ENCODE measurements at regions not wholly inside any gene's neighbourhood (a gene's known extent, or its start where the extent isn't known, plus 50 kb on each side); places are given as distances from the start of the nearest gene placed in this dataset.

DNA sequence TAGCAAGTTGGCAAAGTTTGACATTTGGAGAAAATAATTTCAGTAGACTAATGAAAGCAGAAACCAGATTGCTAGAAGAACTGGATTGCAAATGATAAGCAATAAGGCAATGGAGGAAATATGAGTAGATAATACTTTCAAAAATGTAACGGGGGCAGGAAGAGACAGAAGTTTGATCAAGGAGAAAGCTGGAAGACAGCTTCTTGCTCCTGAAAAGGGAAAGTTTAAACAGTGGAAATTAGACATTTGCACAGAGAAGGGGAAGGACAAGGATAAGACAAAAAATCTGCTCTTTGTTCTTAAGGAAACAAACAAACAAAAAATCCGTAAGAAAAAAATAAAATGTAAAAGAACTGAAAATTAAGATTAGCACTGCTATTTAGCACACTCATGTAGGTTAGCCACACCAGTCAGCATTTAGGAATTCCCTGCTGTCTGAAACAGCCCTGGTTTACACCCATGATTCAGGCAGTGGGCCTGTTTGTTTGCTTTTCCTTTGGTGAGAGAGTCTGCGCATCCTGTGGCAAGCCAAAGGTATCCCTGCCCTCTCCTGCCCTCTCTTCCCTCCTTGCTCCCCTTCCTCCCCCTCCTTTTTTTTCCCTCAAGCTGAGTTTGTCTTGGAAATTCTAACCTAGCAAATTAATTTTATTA, 104.3 kb upstream of the CAV2 start:
- intact Hi-C loops (cut with micrococcal nuclease): no loop called here
- Histone ChIP-seq H3K9me3 (ENCODE audit: control insufficient read depth in 1 of 2, low read length in 2 of 2) (no peaks in the 10 kb centered on the region), H3K27me3 (ENCODE audit: insufficient read depth, low read length) (no peaks in the 10 kb centered on the region), H3K4me3 (ENCODE audit: low read length in 2 of 2) (no peak overlapping the region), H3K27ac (ENCODE audit: low read depth, low read length) (no peak overlapping the region), H3K36me3 (ENCODE audit: insufficient read depth, low read length) (no peaks in the 10 kb centered on the region), H3K4me1 (ENCODE audit: insufficient read depth, low read length) (no peaks in the 10 kb centered on the region)
- Mint-ChIP-seq H3K4me3 (no peak overlapping the region), H3K27me3 (peaks cover 3 to 7% of the 10 kb centered on the region in 2 donors), H3K4me1 (no peaks in the 10 kb centered on the region), H3K27ac (no peak overlapping the region), H3K9me3 (peaks cover 0 to 8% (median 3%) of the 10 kb centered on the region in 8 donors), H3K36me3 (no peaks in the 10 kb centered on the region)
- POLR2A ChIA-PET (ENCODE audit: partially characterized antibody): no interaction called here
- DNase-seq: no peak
- CTCF ChIA-PET (ENCODE audit: partially characterized antibody): no interaction called here

DNA sequence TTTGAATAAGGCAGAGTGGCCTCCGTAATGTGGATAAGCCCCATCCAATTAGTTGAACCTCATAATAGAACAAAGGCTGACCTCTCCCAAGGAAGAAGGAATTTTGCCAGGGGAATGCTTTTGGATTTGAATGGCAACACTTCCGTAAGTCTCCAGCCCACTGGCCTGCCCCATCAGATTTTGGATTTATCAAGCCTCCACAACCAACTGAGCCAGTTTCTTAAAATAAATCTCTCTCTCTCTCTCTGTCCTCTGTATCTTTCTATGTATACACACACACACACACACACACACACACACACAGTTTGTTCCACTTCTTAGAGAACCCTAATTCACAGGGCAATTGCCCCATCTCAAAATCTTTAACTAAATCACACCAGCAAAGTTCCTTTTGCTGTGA, 100.9 kb upstream of the CAV2 start:
- ChIA-PET CTCF (ENCODE audit: partially characterized antibody) (no interaction called here), POLR2A (ENCODE audit: partially characterized antibody) (no interaction called here)
- Mint-ChIP-seq H3K27me3 (peaks cover 3 to 4% of the 10 kb centered on the region in 2 donors), H3K27ac (no peak overlapping the region), H3K9me3 (peaks cover 0 to 8% (median 3%) of the 10 kb centered on the region in 8 donors), H3K36me3 (no peaks in the 10 kb centered on the region), H3K4me1 (no peaks in the 10 kb centered on the region), H3K4me3 (no peak overlapping the region)
- Histone ChIP-seq H3K27me3 (ENCODE audit: insufficient read depth, low read length) (no peaks in the 10 kb centered on the region), H3K4me1 (ENCODE audit: insufficient read depth, low read length) (no peaks in the 10 kb centered on the region), H3K36me3 (ENCODE audit: insufficient read depth, low read length) (no peaks in the 10 kb centered on the region), H3K9me3 (ENCODE audit: control insufficient read depth in 1 of 2, low read length in 2 of 2) (no peaks in the 10 kb centered on the region), H3K4me3 (ENCODE audit: low read length in 2 of 2) (no peak overlapping the region), H3K27ac (ENCODE audit: low read depth, low read length) (no peak overlapping the region)
- no peak for DNase-seq
- intact Hi-C loops (cut with micrococcal nuclease): no loop called here

DNA sequence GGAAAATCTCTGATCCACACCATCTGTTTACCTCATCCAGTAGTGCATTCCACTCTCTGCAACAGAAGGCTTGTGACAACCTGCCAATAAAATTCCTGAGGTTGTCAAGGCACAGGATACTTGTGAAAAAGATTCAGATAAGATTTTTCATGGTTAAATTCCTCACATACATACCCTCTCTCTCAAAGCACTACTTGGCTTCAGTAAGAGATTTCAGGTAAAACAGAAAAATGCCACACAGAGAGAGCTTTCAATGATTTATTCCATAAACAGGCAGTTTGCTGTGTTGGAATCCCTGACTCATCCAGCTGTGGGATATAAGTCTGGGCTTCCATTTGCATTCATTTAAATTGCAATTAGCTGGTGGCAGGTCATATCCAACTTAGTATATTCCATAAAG, 99.7 kb upstream of the CAV2 start:
- H3K27ac Mint-ChIP-seq: no peak overlapping the region
- Histone ChIP-seq H3K27me3 (ENCODE audit: insufficient read depth, low read length) (no peaks in the 10 kb centered on the region), H3K4me1 (ENCODE audit: insufficient read depth, low read length) (no peaks in the 10 kb centered on the region), H3K36me3 (ENCODE audit: insufficient read depth, low read length) (no peaks in the 10 kb centered on the region), H3K4me3 (ENCODE audit: low read length in 2 of 2) (no peak overlapping the region), H3K9me3 (ENCODE audit: control insufficient read depth in 1 of 2, low read length in 2 of 2) (no peaks in the 10 kb centered on the region), H3K27ac (ENCODE audit: low read depth, low read length) (no peak overlapping the region)
- intact Hi-C loops (cut with micrococcal nuclease): no loop called here
- peaks cover 0 to 8% (median 3%) of the 10 kb centered on the region in 8 donors for H3K9me3 Mint-ChIP-seq
- ChIA-PET CTCF (ENCODE audit: partially characterized antibody) (no interaction called here), POLR2A (ENCODE audit: partially characterized antibody) (no interaction called here)
- no peaks in the 10 kb centered on the region for H3K4me1 Mint-ChIP-seq
- H3K36me3 Mint-ChIP-seq: no peaks in the 10 kb centered on the region
- H3K4me3 Mint-ChIP-seq: no peak overlapping the region
- H3K27me3 Mint-ChIP-seq: peaks cover 6 to 11% of the 10 kb centered on the region in 2 donors
- no peak for DNase-seq

DNA sequence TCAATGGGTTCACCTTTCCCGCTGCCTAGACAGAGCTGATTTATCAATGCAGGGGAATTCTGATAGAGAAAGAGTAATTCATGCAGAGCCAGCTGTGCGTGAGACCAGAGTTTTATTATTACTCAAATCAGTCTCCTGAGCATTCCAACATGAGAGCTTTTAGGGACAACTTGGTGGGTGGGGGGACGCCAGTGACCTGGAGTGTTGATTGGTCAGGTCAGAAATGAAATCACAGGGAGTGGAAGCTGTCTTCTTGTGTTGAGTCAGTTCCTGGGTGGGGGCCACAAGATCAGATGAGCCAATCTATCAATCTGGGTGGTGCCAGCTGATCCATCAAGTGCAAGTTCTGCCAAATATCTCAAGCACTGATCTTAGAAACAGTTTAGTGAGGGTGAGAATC, 99.0 kb upstream of the CAV2 start:
- no peaks in the 10 kb centered on the region for H3K27me3 ChIP-seq (ENCODE audit: insufficient read depth, low read length)
- intact Hi-C loops (cut with micrococcal nuclease): no loop called here
- no peaks in the 10 kb centered on the region for H3K9me3 ChIP-seq (ENCODE audit: control insufficient read depth in 1 of 2, low read length in 2 of 2)
- ChIA-PET POLR2A (ENCODE audit: partially characterized antibody) (no interaction called here), CTCF (ENCODE audit: partially characterized antibody) (no interaction called here)
- H3K4me3 ChIP-seq (ENCODE audit: low read length in 2 of 2): no peak overlapping the region
- Mint-ChIP-seq H3K27ac (no peak overlapping the region), H3K9me3 (peaks cover 0 to 8% (median 3%) of the 10 kb centered on the region in 8 donors), H3K36me3 (no peaks in the 10 kb centered on the region), H3K4me1 (no peaks in the 10 kb centered on the region), H3K27me3 (peaks cover 6 to 15% of the 10 kb centered on the region in 2 donors), H3K4me3 (no peak overlapping the region)
- H3K27ac ChIP-seq (ENCODE audit: low read depth, low read length): no peak overlapping the region
- no peaks in the 10 kb centered on the region for H3K36me3 ChIP-seq (ENCODE audit: insufficient read depth, low read length)
- DNase-seq: no peak
- H3K4me1 ChIP-seq (ENCODE audit: insufficient read depth, low read length): no peaks in the 10 kb centered on the region

DNA sequence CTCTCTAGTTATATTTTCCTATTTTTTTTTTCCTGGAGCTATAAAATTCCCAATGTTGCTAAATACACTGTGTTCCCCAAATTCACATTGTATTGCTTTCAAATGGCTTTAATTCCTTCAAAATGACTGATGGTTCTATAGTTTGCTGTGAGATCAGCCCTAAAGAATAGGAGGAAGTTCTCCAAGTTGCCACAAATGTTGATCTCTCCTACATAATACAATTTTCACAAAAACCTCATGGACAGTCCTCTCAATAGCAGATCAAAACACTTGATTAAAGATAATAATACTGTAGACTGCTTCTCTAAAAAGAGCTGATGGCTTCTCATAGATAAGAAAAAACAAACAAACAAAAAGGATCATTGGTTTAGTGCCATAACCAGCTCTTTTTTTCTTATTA, 97.8 kb upstream of the CAV2 start:
- ChIA-PET POLR2A (ENCODE audit: partially characterized antibody) (no interaction called here), CTCF (ENCODE audit: partially characterized antibody) (no interaction called here)
- no peaks in the 10 kb centered on the region for H3K4me1 Mint-ChIP-seq
- Histone ChIP-seq H3K4me1 (ENCODE audit: insufficient read depth, low read length) (no peaks in the 10 kb centered on the region), H3K4me3 (ENCODE audit: low read length in 2 of 2) (no peak overlapping the region), H3K36me3 (ENCODE audit: insufficient read depth, low read length) (no peaks in the 10 kb centered on the region), H3K27me3 (ENCODE audit: insufficient read depth, low read length) (no peaks in the 10 kb centered on the region), H3K27ac (ENCODE audit: low read depth, low read length) (no peak overlapping the region), H3K9me3 (ENCODE audit: control insufficient read depth in 1 of 2, low read length in 2 of 2) (no peaks in the 10 kb centered on the region)
- no peak for DNase-seq
- no peak overlapping the region for H3K4me3 Mint-ChIP-seq
- intact Hi-C loops (cut with micrococcal nuclease): no loop called here
- no peak overlapping the region for H3K27ac Mint-ChIP-seq
- H3K27me3 Mint-ChIP-seq: peaks cover 6 to 16% of the 10 kb centered on the region in 2 donors
- H3K9me3 Mint-ChIP-seq: peaks cover 0 to 8% (median 3%) of the 10 kb centered on the region in 8 donors
- no peaks in the 10 kb centered on the region for H3K36me3 Mint-ChIP-seq

DNA sequence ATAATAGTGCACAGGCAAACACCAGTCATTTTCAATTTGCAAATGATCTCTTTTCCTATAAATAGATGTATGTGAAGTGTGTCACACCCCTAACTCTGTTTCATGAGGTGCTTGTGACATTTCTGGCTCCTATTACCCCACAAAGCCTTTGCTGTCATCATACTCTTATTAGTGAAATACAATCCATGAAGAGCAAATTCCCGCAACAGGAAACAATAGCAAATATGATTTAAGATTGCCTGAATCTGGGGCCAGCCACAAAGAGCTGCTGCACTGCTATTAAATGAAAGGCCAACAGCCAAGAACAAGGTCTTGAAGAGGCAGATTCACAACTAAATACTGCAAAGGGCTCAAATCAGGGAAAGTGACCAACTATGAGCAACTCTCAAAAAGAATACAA, 96.3 kb upstream of the CAV2 start:
- H3K27me3 ChIP-seq (ENCODE audit: insufficient read depth, low read length): no peaks in the 10 kb centered on the region
- H3K36me3 ChIP-seq (ENCODE audit: insufficient read depth, low read length): no peaks in the 10 kb centered on the region
- no peak overlapping the region for H3K27ac Mint-ChIP-seq
- no peaks in the 10 kb centered on the region for H3K36me3 Mint-ChIP-seq
- no peaks in the 10 kb centered on the region for H3K4me1 Mint-ChIP-seq
- intact Hi-C loops (cut with micrococcal nuclease): no loop called here
- peaks cover 0 to 5% (median 0%) of the 10 kb centered on the region in 8 donors for H3K9me3 Mint-ChIP-seq
- DNase-seq: no peak
- H3K27me3 Mint-ChIP-seq: peaks cover 8 to 18% of the 10 kb centered on the region in 2 donors
- no peak overlapping the region for H3K4me3 Mint-ChIP-seq
- POLR2A ChIA-PET (ENCODE audit: partially characterized antibody): no interaction called here
- CTCF ChIA-PET (ENCODE audit: partially characterized antibody): no interaction called here
- no peaks in the 10 kb centered on the region for H3K4me1 ChIP-seq (ENCODE audit: insufficient read depth, low read length)
- H3K4me3 ChIP-seq (ENCODE audit: low read length in 2 of 2): no peak overlapping the region
- no peaks in the 10 kb centered on the region for H3K9me3 ChIP-seq (ENCODE audit: control insufficient read depth in 1 of 2, low read length in 2 of 2)
- H3K27ac ChIP-seq (ENCODE audit: low read depth, low read length): no peak overlapping the region

DNA sequence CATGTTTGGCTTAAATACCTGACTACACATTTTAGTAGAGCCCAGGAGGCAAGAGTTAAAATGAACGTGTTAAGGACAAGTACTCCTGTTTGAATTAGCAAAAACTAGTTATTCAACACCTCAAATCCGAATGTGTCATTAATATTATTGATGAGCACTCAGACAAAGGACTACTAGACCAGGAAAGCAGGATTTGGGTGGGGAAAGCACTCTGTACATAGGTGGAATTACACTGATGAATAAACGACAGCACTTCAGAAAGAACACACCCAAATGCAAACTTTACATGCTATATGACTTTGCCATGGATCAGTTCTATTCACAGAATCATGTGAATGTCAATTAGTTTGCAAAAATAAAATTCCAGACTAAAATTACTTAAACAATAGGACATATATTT, 95.1 kb upstream of the CAV2 start:
- Mint-ChIP-seq H3K4me3 (no peak overlapping the region), H3K27ac (peak overlapping the region in 1 of 7 donors; percentile 24), H3K27me3 (peaks cover 11 to 18% of the 10 kb centered on the region in 2 donors), H3K36me3 (no peaks in the 10 kb centered on the region), H3K9me3 (no peaks in the 10 kb centered on the region), H3K4me1 (no peaks in the 10 kb centered on the region)
- H3K9me3 ChIP-seq (ENCODE audit: control insufficient read depth in 1 of 2, low read length in 2 of 2): no peaks in the 10 kb centered on the region
- no peak for DNase-seq
- ChIA-PET POLR2A (ENCODE audit: partially characterized antibody) (no interaction called here), CTCF (ENCODE audit: partially characterized antibody) (no interaction called here)
- H3K27me3 ChIP-seq (ENCODE audit: insufficient read depth, low read length): no peaks in the 10 kb centered on the region
- no peaks in the 10 kb centered on the region for H3K4me1 ChIP-seq (ENCODE audit: insufficient read depth, low read length)
- intact Hi-C loops (cut with micrococcal nuclease): no loop called here
- no peak overlapping the region for H3K4me3 ChIP-seq (ENCODE audit: low read length in 2 of 2)
- H3K36me3 ChIP-seq (ENCODE audit: insufficient read depth, low read length): no peaks in the 10 kb centered on the region
- no peak overlapping the region for H3K27ac ChIP-seq (ENCODE audit: low read depth, low read length)

DNA sequence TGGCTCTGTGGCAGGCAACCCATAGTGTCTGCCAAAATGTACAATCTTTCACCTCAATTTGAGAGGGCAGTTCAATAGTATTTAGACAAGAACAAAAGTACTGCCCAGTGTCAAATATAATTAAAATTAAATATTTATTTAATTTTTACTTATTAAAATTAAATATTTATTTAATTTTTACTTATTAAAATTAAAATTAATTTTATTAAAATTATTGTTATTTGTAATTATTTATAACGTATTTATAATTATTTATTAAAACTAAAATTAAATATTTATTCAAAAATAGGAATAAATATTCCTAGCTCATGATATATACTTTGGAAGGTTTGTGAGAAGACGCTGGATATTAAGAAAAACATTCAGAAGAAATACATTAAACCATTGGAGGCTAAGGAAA, 93.7 kb upstream of the CAV2 start:
- intact Hi-C loops (cut with micrococcal nuclease): no loop called here
- Mint-ChIP-seq H3K27me3 (peaks cover 11 to 15% of the 10 kb centered on the region in 2 donors), H3K4me1 (no peaks in the 10 kb centered on the region), H3K27ac (no peak overlapping the region), H3K36me3 (no peaks in the 10 kb centered on the region), H3K4me3 (no peak overlapping the region), H3K9me3 (peaks cover 0 to 2% (median 0%) of the 10 kb centered on the region in 8 donors)
- H3K27me3 ChIP-seq (ENCODE audit: insufficient read depth, low read length): no peaks in the 10 kb centered on the region
- DNase-seq: no peak
- H3K4me1 ChIP-seq (ENCODE audit: insufficient read depth, low read length): no peaks in the 10 kb centered on the region
- POLR2A ChIA-PET (ENCODE audit: partially characterized antibody): no interaction called here
- no peak overlapping the region for H3K27ac ChIP-seq (ENCODE audit: low read depth, low read length)
- no peak overlapping the region for H3K4me3 ChIP-seq (ENCODE audit: low read length in 2 of 2)
- no peaks in the 10 kb centered on the region for H3K36me3 ChIP-seq (ENCODE audit: insufficient read depth, low read length)
- H3K9me3 ChIP-seq (ENCODE audit: control insufficient read depth in 1 of 2, low read length in 2 of 2): no peaks in the 10 kb centered on the region
- CTCF ChIA-PET (ENCODE audit: partially characterized antibody): no interaction called here

Data from CD4-positive, alpha-beta memory T cell (primary cell).